ENCODE measurements at regions not wholly inside any gene's neighbourhood (a gene's known extent, or its start where the extent isn't known, plus 50 kb on each side); places are given as distances from the start of the nearest gene placed in this dataset.

DNA sequence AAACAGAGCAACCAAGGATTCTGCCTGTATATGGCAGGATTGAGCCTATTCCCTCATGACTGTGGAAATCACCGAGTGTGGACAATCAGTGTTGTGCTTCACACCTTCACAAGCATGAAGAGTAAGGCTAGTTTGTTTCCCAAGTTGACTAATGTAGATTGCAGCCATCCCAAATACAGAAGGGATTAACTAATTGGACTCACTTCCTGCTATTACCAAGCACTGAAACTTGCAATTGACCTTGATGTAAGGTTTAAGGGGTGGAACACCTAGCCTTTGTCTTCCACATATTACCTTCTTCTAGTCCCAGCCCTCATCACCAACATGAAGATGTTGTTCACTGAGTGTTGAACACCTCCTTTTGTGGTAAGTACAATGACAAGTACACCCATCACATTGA lies 120.9 kb upstream of the RND3 start:
- Histone ChIP-seq H3K36me3 (ENCODE audit: control insufficient read depth, insufficient read depth, low read length) (no peaks in the 10 kb centered on the region), H3K4me1 (no peaks in the 10 kb centered on the region), H3K79me2 (no peaks in the 10 kb centered on the region), H3K27me3 (ENCODE audit: control insufficient read depth, insufficient read depth, low read length) (no peaks in the 10 kb centered on the region), H2AFZ (no peak overlapping the region), H3K9ac (no peak overlapping the region), H3K27ac (no peak overlapping the region), H3K4me3 (ENCODE audit: low read depth, low read length) (no peak overlapping the region), H3K9me3 (ENCODE audit: control insufficient read depth, low read length) (no peaks in the 10 kb centered on the region), H3K4me2 (ENCODE audit: low read length) (no peak overlapping the region)
- TF ChIP-seq, protein P1, sequence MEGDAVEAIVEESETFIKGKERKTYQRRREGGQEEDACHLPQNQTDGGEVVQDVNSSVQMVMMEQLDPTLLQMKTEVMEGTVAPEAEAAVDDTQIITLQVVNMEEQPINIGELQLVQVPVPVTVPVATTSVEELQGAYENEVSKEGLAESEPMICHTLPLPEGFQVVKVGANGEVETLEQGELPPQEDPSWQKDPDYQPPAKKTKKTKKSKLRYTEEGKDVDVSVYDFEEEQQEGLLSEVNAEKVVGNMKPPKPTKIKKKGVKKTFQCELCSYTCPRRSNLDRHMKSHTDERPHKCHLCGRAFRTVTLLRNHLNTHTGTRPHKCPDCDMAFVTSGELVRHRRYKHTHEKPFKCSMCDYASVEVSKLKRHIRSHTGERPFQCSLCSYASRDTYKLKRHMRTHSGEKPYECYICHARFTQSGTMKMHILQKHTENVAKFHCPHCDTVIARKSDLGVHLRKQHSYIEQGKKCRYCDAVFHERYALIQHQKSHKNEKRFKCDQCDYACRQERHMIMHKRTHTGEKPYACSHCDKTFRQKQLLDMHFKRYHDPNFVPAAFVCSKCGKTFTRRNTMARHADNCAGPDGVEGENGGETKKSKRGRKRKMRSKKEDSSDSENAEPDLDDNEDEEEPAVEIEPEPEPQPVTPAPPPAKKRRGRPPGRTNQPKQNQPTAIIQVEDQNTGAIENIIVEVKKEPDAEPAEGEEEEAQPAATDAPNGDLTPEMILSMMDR (IDR thresholded peaks at IDR 0.05): no peak

DNA sequence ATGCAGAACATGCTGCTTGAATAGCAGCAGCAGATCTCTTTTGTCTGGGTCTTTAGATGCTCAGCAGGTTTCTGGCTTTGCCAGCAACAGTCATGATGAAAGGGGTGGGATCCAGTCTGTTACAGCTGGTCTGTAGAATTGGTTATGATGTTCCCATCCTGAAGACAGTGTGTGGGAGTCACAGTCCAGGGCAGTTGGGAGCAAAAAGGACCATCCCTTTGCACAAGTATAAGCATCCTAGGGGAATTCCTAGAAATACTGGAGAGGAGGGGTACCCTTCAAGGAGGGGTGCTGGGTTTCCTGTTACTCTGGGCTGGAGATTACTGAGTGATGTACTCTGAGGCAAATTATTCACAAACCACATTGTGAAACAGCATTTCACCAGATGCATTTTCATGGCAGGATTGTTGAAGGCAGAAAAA lies 119.9 kb upstream of the RND3 start:
- TF ChIP-seq, protein P1 (IDR thresholded peaks at IDR 0.05): no peak
- no peak overlapping the region for H3K9ac ChIP-seq
- H3K27me3 ChIP-seq (ENCODE audit: control insufficient read depth, insufficient read depth, low read length): no peaks in the 10 kb centered on the region
- H3K79me2 ChIP-seq: no peaks in the 10 kb centered on the region
- no peak overlapping the region for H2AFZ ChIP-seq
- no peak overlapping the region for H3K27ac ChIP-seq
- no peaks in the 10 kb centered on the region for H3K4me1 ChIP-seq
- H3K4me2 ChIP-seq (ENCODE audit: low read length): no peak overlapping the region
- no peak overlapping the region for H3K4me3 ChIP-seq (ENCODE audit: low read depth, low read length)
- H3K9me3 ChIP-seq (ENCODE audit: control insufficient read depth, low read length): no peaks in the 10 kb centered on the region
- H3K36me3 ChIP-seq (ENCODE audit: control insufficient read depth, insufficient read depth, low read length): no peaks in the 10 kb centered on the region

DNA sequence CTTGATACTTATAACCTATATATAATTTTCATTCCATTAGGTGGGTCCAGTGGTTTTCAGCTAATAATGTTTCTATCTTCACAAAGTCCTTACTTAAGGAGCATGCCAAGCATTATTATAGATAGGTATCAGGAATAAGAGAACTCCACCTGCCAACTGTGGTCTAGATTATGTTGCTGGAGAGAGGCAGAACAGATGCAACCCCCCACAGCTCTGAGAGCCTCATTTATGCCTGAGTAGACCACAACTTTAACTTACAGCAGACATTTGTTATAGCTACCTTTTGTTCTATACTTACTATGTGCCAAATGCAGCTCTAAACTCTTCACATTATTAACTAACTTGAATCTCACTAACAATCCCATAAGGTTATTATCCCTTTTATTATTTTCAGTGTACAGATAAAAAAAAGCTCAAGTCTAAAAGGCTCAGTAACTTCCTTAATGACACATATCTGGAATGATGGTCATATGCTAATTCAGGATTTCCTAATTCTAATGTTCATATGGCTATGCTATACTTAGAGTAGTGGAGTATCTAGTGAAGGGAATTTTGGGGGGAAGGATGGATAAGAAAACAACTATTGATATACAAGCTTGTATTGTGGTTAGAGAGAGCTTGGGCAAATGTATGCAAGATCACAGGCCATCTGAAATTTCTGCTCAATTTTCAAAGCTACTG lies 119.1 kb upstream of the RND3 start:
- no peaks in the 10 kb centered on the region for H3K4me1 ChIP-seq
- no peaks in the 10 kb centered on the region for H3K36me3 ChIP-seq (ENCODE audit: control insufficient read depth, insufficient read depth, low read length)
- TF ChIP-seq, protein P1 (IDR thresholded peaks at IDR 0.05): no peak
- no peaks in the 10 kb centered on the region for H3K9me3 ChIP-seq (ENCODE audit: control insufficient read depth, low read length)
- H3K4me3 ChIP-seq (ENCODE audit: low read depth, low read length): no peak overlapping the region
- no peak overlapping the region for H3K9ac ChIP-seq
- no peaks in the 10 kb centered on the region for H3K79me2 ChIP-seq
- no peaks in the 10 kb centered on the region for H3K27me3 ChIP-seq (ENCODE audit: control insufficient read depth, insufficient read depth, low read length)
- H3K27ac ChIP-seq: no peak overlapping the region
- no peak overlapping the region for H3K4me2 ChIP-seq (ENCODE audit: low read length)
- H2AFZ ChIP-seq: no peak overlapping the region

DNA sequence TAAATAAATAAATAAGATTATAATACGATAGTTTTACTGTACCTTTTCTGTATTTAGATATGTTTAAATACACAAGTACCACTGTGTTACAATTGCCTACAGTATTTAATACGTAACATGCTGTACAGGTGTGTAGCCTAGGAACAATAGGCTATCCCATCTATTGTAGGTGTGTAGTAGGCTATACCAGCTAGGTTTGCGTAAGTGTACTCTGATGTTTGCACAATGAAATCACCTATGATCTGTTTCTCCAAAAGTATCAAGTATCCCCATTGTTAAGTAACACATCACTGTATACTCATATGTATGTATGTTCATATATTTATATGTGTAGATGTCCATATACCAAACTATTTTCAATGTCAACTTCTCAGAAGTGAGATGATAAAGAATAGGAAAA lies 118.2 kb upstream of the RND3 start:
- H3K27ac ChIP-seq: no peak overlapping the region
- TF ChIP-seq, protein P1 (IDR thresholded peaks at IDR 0.05): no peak

More for the DNA sequence above, 118.2 kb upstream of the RND3 start:
- no peaks in the 10 kb centered on the region for H3K27me3 ChIP-seq (ENCODE audit: control insufficient read depth, insufficient read depth, low read length)
- H3K4me3 ChIP-seq (ENCODE audit: low read depth, low read length): no peak overlapping the region
- H2AFZ ChIP-seq: no peak overlapping the region
- H3K4me2 ChIP-seq (ENCODE audit: low read length): no peak overlapping the region
- no peak overlapping the region for H3K9ac ChIP-seq
- H3K36me3 ChIP-seq (ENCODE audit: control insufficient read depth, insufficient read depth, low read length): no peaks in the 10 kb centered on the region
- H3K9me3 ChIP-seq (ENCODE audit: control insufficient read depth, low read length): no peaks in the 10 kb centered on the region
- no peaks in the 10 kb centered on the region for H3K79me2 ChIP-seq
- no peaks in the 10 kb centered on the region for H3K4me1 ChIP-seq
